ENCODE measurements at regions not wholly inside any gene's neighbourhood (a gene's known extent, or its start where the extent isn't known, plus 50 kb on each side); places are given as distances from the start of the nearest gene placed in this dataset.

- TF ChIP-seq RAD21 (IDR thresholded peaks at IDR 0.05; ENCODE audit: insufficient read depth, low read depth, low read length) (no peak), CTCF (IDR thresholded peaks at IDR 0.05 in 2 of 3, conservative IDR thresholded peaks at IDR 0.05 in 1 of 3; ENCODE audit: control insufficient read depth in 2 of 3, extremely low read depth in 1 of 3, insufficient read depth in 1 of 3, low read depth in 3 of 3, low read length in 3 of 3) (no peak), ATF3 (IDR thresholded peaks at IDR 0.05; ENCODE audit: borderline replicate concordance, extremely low read depth, low read depth, low read length) (no peak), TAF1 (IDR thresholded peaks at IDR 0.05; ENCODE audit: borderline replicate concordance, low read depth, low read length) (no peak), EP300 (IDR thresholded peaks at IDR 0.05; ENCODE audit: borderline replicate concordance in 1 of 2, control insufficient read depth in 1 of 2, low read depth in 2 of 2, low read length in 2 of 2) (no peak), POLR2AphosphoS5 (IDR thresholded peaks at IDR 0.05; ENCODE audit: low read length) (no peak), CBX3 (IDR thresholded peaks at IDR 0.05; ENCODE audit: borderline replicate concordance, low read depth) (no peak), HCFC1 (IDR thresholded peaks at IDR 0.05; ENCODE audit: low read length) (no peak)
These were observed 453.4 kb upstream of the CCDC196 start for GRCh38 chr14:66032800-66033199.

Measured in GM12878 (cell line).